ENCODE measurements at regions not wholly inside any gene's neighbourhood (a gene's known extent, or its start where the extent isn't known, plus 50 kb on each side); places are given as distances from the start of the nearest gene placed in this dataset.

DNA sequence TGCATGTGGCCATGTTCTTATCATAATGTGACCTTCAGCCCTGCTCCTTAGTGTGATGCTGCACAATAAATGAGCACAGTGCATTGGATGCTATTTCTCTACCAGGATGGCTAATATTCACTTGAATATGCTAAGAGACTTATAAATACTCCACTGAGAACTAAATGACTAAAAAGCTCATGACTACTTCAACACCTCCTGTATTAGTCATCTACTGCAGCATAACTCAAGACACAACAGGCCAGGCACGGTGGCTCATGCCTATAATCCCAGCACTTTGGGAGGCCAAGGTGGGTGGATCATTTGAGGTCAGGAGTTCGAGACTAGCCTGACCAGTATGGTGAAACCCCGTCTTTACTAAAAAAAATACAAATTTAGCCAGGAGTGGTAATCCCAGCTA is 213.4 kb downstream of the RND3 start (continued):
- TF ChIP-seq, protein P1, sequence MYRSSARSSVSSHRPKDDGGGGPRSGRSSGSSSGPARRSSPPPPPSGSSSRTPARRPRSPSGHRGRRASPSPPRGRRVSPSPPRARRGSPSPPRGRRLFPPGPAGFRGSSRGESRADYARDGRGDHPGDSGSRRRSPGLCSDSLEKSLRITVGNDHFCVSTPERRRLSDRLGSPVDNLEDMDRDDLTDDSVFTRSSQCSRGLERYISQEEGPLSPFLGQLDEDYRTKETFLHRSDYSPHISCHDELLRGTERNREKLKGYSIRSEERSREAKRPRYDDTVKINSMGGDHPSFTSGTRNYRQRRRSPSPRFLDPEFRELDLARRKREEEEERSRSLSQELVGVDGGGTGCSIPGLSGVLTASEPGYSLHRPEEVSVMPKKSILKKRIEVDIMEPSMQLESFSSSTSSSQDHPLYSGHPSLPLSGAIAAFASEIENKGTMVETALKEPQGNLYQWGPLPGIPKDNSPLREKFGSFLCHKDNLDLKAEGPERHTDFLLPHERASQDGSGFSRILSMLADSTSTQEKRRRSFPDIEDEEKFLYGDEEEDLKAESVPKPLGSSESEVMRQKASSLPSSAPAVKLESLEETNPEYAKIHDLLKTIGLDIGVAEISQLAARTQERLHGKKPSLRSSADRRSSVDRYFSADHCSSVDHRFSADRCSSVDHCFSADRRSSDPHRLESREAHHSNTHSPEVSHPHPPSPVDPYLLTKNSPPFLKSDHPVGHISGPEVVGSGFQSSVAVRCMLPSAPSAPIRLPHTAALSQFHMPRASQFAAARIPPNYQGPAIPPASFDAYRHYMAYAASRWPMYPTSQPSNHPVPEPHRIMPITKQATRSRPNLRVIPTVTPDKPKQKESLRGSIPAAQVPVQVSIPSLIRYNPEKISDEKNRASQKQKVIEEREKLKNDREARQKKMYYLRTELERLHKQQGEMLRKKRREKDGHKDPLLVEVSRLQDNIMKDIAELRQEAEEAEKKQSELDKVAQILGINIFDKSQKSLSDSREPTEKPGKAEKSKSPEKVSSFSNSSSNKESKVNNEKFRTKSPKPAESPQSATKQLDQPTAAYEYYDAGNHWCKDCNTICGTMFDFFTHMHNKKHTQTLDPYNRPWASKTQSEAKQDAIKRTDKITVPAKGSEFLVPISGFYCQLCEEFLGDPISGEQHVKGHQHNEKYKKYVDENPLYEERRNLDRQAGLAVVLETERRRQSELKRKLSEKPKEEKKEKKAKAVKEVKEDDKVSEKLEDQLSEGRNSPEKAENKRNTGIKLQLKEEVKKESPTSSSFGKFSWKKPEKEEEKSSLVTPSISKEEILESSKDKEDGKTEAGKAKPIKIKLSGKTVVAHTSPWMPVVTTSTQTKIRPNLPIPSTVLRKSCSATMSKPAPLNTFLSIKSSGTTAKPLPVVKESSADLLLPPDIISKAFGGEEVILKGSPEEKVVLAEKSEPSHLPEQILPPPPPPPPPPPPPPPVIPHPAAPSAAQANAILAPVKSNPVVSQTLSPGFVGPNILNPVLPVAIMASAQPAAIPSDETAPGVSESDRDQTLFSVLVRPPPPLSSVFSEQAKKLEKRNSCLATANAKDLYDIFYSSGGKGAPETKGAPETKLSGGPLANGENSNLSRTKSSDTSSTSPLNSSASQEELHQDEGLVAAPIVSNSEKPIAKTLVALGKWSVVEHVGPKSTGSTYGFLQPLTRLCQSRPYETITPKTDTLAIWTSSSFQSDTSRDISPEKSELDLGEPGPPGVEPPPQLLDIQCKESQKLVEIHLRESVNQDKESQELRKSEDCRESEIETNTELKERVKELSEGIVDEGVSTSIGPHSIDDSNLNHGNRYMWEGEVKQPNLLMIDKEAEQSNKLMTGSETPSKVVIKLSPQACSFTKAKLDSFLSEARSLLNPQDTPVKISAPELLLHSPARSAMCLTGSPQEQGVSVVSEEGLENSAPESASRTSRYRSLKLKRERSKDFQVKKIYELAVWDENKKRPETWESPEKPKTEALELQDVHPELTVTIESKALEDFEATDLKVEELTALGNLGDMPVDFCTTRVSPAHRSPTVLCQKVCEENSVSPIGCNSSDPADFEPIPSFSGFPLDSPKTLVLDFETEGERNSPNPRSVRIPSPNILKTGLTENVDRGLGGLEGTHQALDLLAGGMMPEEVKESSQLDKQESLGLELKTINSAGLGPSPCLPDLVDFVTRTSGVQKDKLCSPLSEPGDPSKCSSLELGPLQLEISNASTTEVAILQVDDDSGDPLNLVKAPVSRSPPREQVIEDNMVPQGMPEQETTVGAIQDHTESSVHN (IDR thresholded peaks at IDR 0.05; ENCODE audit: borderline replicate concordance in 1 of 2, low read depth in 1 of 2): no peak
- TF ChIP-seq BDP1 (IDR thresholded peaks at IDR 0.05; ENCODE audit: insufficient read depth, insufficient read length) (no peak), JUND (IDR thresholded peaks at IDR 0.05; ENCODE audit: borderline replicate concordance, low read depth, low read length) (no peak), JUND (tag; IDR thresholded peaks at IDR 0.05; ENCODE audit: borderline replicate concordance, low read depth, low read length) (no peak), MCM7 (IDR thresholded peaks at IDR 0.05) (no peak), SMARCB1 (IDR thresholded peaks at IDR 0.05; ENCODE audit: insufficient read length, low read depth) (no peak), ZNF197 (CRISPR knock-in tag; IDR thresholded peaks at IDR 0.05; ENCODE audit: low read depth) (no peak), NFRKB (IDR thresholded peaks at IDR 0.05; ENCODE audit: low read depth) (no peak)
- TF ChIP-seq, protein P2, sequence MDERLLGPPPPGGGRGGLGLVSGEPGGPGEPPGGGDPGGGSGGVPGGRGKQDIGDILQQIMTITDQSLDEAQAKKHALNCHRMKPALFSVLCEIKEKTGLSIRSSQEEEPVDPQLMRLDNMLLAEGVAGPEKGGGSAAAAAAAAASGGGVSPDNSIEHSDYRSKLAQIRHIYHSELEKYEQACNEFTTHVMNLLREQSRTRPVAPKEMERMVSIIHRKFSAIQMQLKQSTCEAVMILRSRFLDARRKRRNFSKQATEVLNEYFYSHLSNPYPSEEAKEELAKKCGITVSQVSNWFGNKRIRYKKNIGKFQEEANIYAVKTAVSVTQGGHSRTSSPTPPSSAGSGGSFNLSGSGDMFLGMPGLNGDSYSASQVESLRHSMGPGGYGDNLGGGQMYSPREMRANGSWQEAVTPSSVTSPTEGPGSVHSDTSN (CRISPR knock-in tag; IDR thresholded peaks at IDR 0.05; ENCODE audit: low read depth): no peak
- TF ChIP-seq, protein P2 (tag; conservative IDR thresholded peaks at IDR 0.05; ENCODE audit: low read depth): no peak
- TF ChIP-seq, protein P3, sequence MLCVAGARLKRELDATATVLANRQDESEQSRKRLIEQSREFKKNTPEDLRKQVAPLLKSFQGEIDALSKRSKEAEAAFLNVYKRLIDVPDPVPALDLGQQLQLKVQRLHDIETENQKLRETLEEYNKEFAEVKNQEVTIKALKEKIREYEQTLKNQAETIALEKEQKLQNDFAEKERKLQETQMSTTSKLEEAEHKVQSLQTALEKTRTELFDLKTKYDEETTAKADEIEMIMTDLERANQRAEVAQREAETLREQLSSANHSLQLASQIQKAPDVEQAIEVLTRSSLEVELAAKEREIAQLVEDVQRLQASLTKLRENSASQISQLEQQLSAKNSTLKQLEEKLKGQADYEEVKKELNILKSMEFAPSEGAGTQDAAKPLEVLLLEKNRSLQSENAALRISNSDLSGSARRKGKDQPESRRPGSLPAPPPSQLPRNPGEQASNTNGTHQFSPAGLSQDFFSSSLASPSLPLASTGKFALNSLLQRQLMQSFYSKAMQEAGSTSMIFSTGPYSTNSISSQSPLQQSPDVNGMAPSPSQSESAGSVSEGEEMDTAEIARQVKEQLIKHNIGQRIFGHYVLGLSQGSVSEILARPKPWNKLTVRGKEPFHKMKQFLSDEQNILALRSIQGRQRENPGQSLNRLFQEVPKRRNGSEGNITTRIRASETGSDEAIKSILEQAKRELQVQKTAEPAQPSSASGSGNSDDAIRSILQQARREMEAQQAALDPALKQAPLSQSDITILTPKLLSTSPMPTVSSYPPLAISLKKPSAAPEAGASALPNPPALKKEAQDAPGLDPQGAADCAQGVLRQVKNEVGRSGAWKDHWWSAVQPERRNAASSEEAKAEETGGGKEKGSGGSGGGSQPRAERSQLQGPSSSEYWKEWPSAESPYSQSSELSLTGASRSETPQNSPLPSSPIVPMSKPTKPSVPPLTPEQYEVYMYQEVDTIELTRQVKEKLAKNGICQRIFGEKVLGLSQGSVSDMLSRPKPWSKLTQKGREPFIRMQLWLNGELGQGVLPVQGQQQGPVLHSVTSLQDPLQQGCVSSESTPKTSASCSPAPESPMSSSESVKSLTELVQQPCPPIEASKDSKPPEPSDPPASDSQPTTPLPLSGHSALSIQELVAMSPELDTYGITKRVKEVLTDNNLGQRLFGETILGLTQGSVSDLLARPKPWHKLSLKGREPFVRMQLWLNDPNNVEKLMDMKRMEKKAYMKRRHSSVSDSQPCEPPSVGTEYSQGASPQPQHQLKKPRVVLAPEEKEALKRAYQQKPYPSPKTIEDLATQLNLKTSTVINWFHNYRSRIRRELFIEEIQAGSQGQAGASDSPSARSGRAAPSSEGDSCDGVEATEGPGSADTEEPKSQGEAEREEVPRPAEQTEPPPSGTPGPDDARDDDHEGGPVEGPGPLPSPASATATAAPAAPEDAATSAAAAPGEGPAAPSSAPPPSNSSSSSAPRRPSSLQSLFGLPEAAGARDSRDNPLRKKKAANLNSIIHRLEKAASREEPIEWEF (CRISPR knock-in tag; IDR thresholded peaks at IDR 0.05): no peak

Measured in K562 (cell line).